GM18508 (cell line): ENCODE measurements at regions not wholly inside any gene's neighbourhood (a gene's known extent, or its start where the extent isn't known, plus 50 kb on each side); places are given as distances from the start of the nearest gene placed in this dataset.
"Not testable (repeated sequence)": the region's sequence is repeated elsewhere in the genome, so short reads cannot be mapped to it uniquely, and the experiment has no call there.

Source experiments
- ATAC-seq: cut with Tn5 transposase; IDR thresholded peaks from one replicate; pipeline ENCODE4 v1.9.1; 2021; ENCODE audit warnings: moderate number of reproducible peaks; ENCODE audit not compliant: insufficient read depth, unreplicated experiment

- not testable (repeated sequence) for ATAC-seq
Measured at GRCh38 chr18:104264-104663, 54.1 kb upstream of the USP14 start.

GRCh38 chr18:105161-106053, 53.0 kb upstream of the USP14 start:
- ATAC-seq, result not testable (repeated sequence)

- ATAC-seq, result not testable (repeated sequence)
Measured at GRCh38 chr18:106054-106851, 52.1 kb upstream of the USP14 start.

- ATAC-seq, result not testable (repeated sequence)
Measured at GRCh38 chr18:106868-107384, 51.4 kb upstream of the USP14 start.

GRCh38 chr18:107464-107863, 50.9 kb upstream of the USP14 start:
- not testable (repeated sequence) for ATAC-seq

- ATAC-seq, result peak; percentile 34
Measured at GRCh38 chr18:107947-108664, 50.3 kb upstream of the USP14 start.
